Stimulated activated effector memory CD8-positive, alpha-beta T cell treated with anti-CD3 and anti-CD28 coated beads, Interleukin-12 subunit alpha, Interleukin-12 subunit beta, amount 100 ng/mL, for 72 hours (primary cell): ENCODE measurements at regions not wholly inside any gene's neighbourhood (a gene's known extent, or its start where the extent isn't known, plus 50 kb on each side); places are given as distances from the start of the nearest gene placed in this dataset.

ENCODE experiments used
- ATAC-seq: fragments of 150-1000 bp; cut with Tn5 transposase; 2 replicates; pipeline ENCODE4 v1.10.0; 2021
- DNase-seq, 2 donors: peaks; one replicate each; pipeline ENCODE4 v3.0.0; 2021 to 2022; ENCODE audit warnings: low spot score in 2 of 2
- H3K27ac Mint-ChIP-seq: one replicate; pipeline ENCODE4 v1.8.0; 2022; ENCODE audit warnings: mild to moderate bottlenecking, mixed read lengths
- H3K36me3 Mint-ChIP-seq: one replicate; pipeline ENCODE4 v1.8.0; 2022; ENCODE audit warnings: mild to moderate bottlenecking, mixed read lengths
- H3K4me1 Mint-ChIP-seq: one replicate; pipeline ENCODE4 v1.8.0; 2022; ENCODE audit warnings: mixed read lengths
- H3K4me3 Mint-ChIP-seq: one replicate; pipeline ENCODE4 v1.8.0; 2022; ENCODE audit warnings: mild to moderate bottlenecking, mixed read lengths
- H3K9me3 Mint-ChIP-seq: one replicate; pipeline ENCODE4 v1.8.0; 2022; ENCODE audit warnings: mixed read lengths

GRCh38 chr17:56679115-56679776, 85.7 kb downstream of the NOG start:
- Mint-ChIP-seq H3K9me3 (no peaks in the 10 kb centered on the region), H3K27ac (no peak overlapping the region), H3K36me3 (no peaks in the 10 kb centered on the region), H3K4me3 (peak overlapping the region; percentile 9), H3K4me1 (peaks cover 42% of the 10 kb centered on the region)
- ATAC-seq (no peak), DNase-seq (no peak)

- Mint-ChIP-seq H3K4me1 (peaks cover 39% of the 10 kb centered on the region), H3K4me3 (no peak overlapping the region), H3K27ac (no peak overlapping the region), H3K9me3 (no peaks in the 10 kb centered on the region), H3K36me3 (no peaks in the 10 kb centered on the region)
- ATAC-seq (no peak), DNase-seq (no peak)
These were observed 86.4 kb downstream of the NOG start for GRCh38 chr17:56679777-56680422.

GRCh38 chr17:56680676-56681075, 87.2 kb downstream of the NOG start:
- Mint-ChIP-seq H3K4me1 (peaks cover 31% of the 10 kb centered on the region), H3K27ac (no peak overlapping the region), H3K36me3 (no peaks in the 10 kb centered on the region), H3K4me3 (no peak overlapping the region), H3K9me3 (no peaks in the 10 kb centered on the region)
- DNase-seq (no peak), ATAC-seq (no peak)

GRCh38 chr17:56681561-56682266, 88.2 kb downstream of the NOG start:
- Mint-ChIP-seq H3K4me3 (no peak overlapping the region), H3K27ac (no peak overlapping the region), H3K4me1 (peaks cover 25% of the 10 kb centered on the region), H3K9me3 (no peaks in the 10 kb centered on the region), H3K36me3 (no peaks in the 10 kb centered on the region)
- no peak for DNase-seq
- ATAC-seq: peak; percentile 75

- H3K4me3 Mint-ChIP-seq: no peak overlapping the region
- no peak overlapping the region for H3K27ac Mint-ChIP-seq
- H3K9me3 Mint-ChIP-seq: no peaks in the 10 kb centered on the region
- no peaks in the 10 kb centered on the region for H3K36me3 Mint-ChIP-seq
- no peak for DNase-seq
- peaks cover 6% of the 10 kb centered on the region for H3K4me1 Mint-ChIP-seq
- no peak for ATAC-seq
These were observed 94.7 kb downstream of the NOG start for GRCh38 chr17:56688151-56688550.

- Mint-ChIP-seq H3K4me1 (no peaks in the 10 kb centered on the region), H3K36me3 (no peaks in the 10 kb centered on the region), H3K9me3 (no peaks in the 10 kb centered on the region), H3K4me3 (no peak overlapping the region), H3K27ac (no peak overlapping the region)
- no peak for ATAC-seq
- no peak for DNase-seq
These were observed 97.2 kb downstream of the NOG start for GRCh38 chr17:56690441-56691291.

GRCh38 chr17:56694825-56695224, 101.3 kb downstream of the NOG start:
- H3K4me1 Mint-ChIP-seq: no peaks in the 10 kb centered on the region
- no peak for DNase-seq
- H3K9me3 Mint-ChIP-seq: no peaks in the 10 kb centered on the region
- H3K4me3 Mint-ChIP-seq: no peak overlapping the region
- no peak for ATAC-seq
- H3K36me3 Mint-ChIP-seq: no peaks in the 10 kb centered on the region
- no peak overlapping the region for H3K27ac Mint-ChIP-seq

- ATAC-seq (no peak), DNase-seq (no peak)
- no peak overlapping the region for H3K27ac Mint-ChIP-seq
- no peaks in the 10 kb centered on the region for H3K4me1 Mint-ChIP-seq
- H3K4me3 Mint-ChIP-seq: no peak overlapping the region
- no peaks in the 10 kb centered on the region for H3K36me3 Mint-ChIP-seq
- no peaks in the 10 kb centered on the region for H3K9me3 Mint-ChIP-seq
These were observed 103.7 kb downstream of the NOG start for GRCh38 chr17:56697190-56697589.

GRCh38 chr17:56699186-56699894, 105.8 kb downstream of the NOG start:
- Mint-ChIP-seq H3K4me3 (no peak overlapping the region), H3K36me3 (no peaks in the 10 kb centered on the region), H3K27ac (no peak overlapping the region), H3K4me1 (no peaks in the 10 kb centered on the region), H3K9me3 (no peaks in the 10 kb centered on the region)
- DNase-seq: no peak
- ATAC-seq: no peak

- Mint-ChIP-seq H3K4me3 (no peak overlapping the region), H3K27ac (no peak overlapping the region), H3K36me3 (no peaks in the 10 kb centered on the region), H3K4me1 (no peaks in the 10 kb centered on the region), H3K9me3 (no peaks in the 10 kb centered on the region)
- ATAC-seq (no peak), DNase-seq (no peak)
These were observed 107.5 kb downstream of the NOG start for GRCh38 chr17:56700919-56701420.

- Mint-ChIP-seq H3K36me3 (no peaks in the 10 kb centered on the region), H3K4me1 (no peaks in the 10 kb centered on the region), H3K4me3 (no peak overlapping the region), H3K9me3 (no peaks in the 10 kb centered on the region), H3K27ac (no peak overlapping the region)
- no peak for DNase-seq
- no peak for ATAC-seq
These were observed 114.1 kb downstream of the NOG start for GRCh38 chr17:56707312-56708219.

GRCh38 chr17:56708220-56708558, 114.7 kb downstream of the NOG start:
- H3K9me3 Mint-ChIP-seq: no peaks in the 10 kb centered on the region
- H3K36me3 Mint-ChIP-seq: no peaks in the 10 kb centered on the region
- ATAC-seq: no peak
- H3K27ac Mint-ChIP-seq: no peak overlapping the region
- no peak overlapping the region for H3K4me3 Mint-ChIP-seq
- no peak for DNase-seq
- H3K4me1 Mint-ChIP-seq: no peaks in the 10 kb centered on the region

GRCh38 chr17:56708670-56709410, 115.3 kb downstream of the NOG start:
- H3K4me3 Mint-ChIP-seq: no peak overlapping the region
- no peaks in the 10 kb centered on the region for H3K36me3 Mint-ChIP-seq
- no peaks in the 10 kb centered on the region for H3K9me3 Mint-ChIP-seq
- DNase-seq: no peak
- H3K27ac Mint-ChIP-seq: no peak overlapping the region
- no peak for ATAC-seq
- no peaks in the 10 kb centered on the region for H3K4me1 Mint-ChIP-seq
